GM12878 (cell line): ENCODE measurements at regions not wholly inside any gene's neighbourhood (a gene's known extent, or its start where the extent isn't known, plus 50 kb on each side); places are given as distances from the start of the nearest gene placed in this dataset.

Experiments used
- BCL3 ChIP-seq: IDR thresholded peaks from 2 replicates; pipeline ENCODE4 v1.6.1; 2011; ENCODE audit warnings: borderline replicate concordance, low read depth, mild to moderate bottlenecking, moderate library complexity, low read length; ENCODE audit not compliant: insufficient read depth, poor library complexity, severe bottlenecking
- CBFB ChIP-seq: IDR thresholded peaks from 2 replicates; pipeline ENCODE4 v1.6.1; 2016; ENCODE audit warnings: antibody characterized with exemption, low read depth
- CBX3 ChIP-seq: fragments of 200-600 bp; sonication (generic); IDR thresholded peaks from 2 replicates; pipeline ENCODE4 v1.6.1; 2016; ENCODE audit warnings: low read depth, borderline replicate concordance
- CBX5 ChIP-seq: sonication (generic); IDR thresholded peaks from 2 replicates; pipeline ENCODE4 v1.6.1; 2016; ENCODE audit warnings: low read depth, moderate library complexity, mild to moderate bottlenecking, inconsistent platforms
- CHD2 ChIP-seq: IDR thresholded peaks from 2 replicates; pipeline ENCODE4 v1.6.1; 2011; ENCODE audit warnings: low read depth, low read length, improper control_type of control experiment, borderline replicate concordance
- CHD4 ChIP-seq: fragments of 200-600 bp; sonication (generic); IDR thresholded peaks from 2 replicates; pipeline ENCODE4 v1.6.1; 2016; ENCODE audit warnings: mild to moderate bottlenecking
- CREM ChIP-seq: IDR thresholded peaks from 2 replicates; pipeline ENCODE4 v1.6.1; 2014; ENCODE audit warnings: antibody characterized with exemption, low read depth
- FOXM1 ChIP-seq: IDR thresholded peaks from 2 replicates; pipeline ENCODE4 v1.6.1; 2012; ENCODE audit warnings: low read depth, mild to moderate bottlenecking, inconsistent platforms, low read length, moderate library complexity
- IKZF2 ChIP-seq, 2 experiments: fragments of 450-650 bp; IDR thresholded peaks; 2 replicates each; pipeline ENCODE4 v1.6.1; 2017; ENCODE audit warnings: mild to moderate bottlenecking in 2 of 2, moderate library complexity in 2 of 2
- MEF2A ChIP-seq: IDR thresholded peaks from 2 replicates; pipeline ENCODE4 v1.6.1; 2011; ENCODE audit warnings: low read depth, mild to moderate bottlenecking, low read length, moderate library complexity; ENCODE audit not compliant: insufficient read depth
- MTA2 ChIP-seq: fragments of 450-650 bp; IDR thresholded peaks from 2 replicates; pipeline ENCODE4 v1.6.1; 2016; ENCODE audit warnings: low read depth, mild to moderate bottlenecking, moderate library complexity
- NR2F1 ChIP-seq: fragments of 450-650 bp; conservative IDR thresholded peaks from 2 replicates; pipeline ENCODE4 v1.6.1; 2017; ENCODE audit warnings: mild to moderate bottlenecking
- POLR2AphosphoS5 ChIP-seq: IDR thresholded peaks from 2 replicates; pipeline ENCODE4 v1.6.1; 2011; ENCODE audit warnings: mild to moderate bottlenecking, low read length, inconsistent platforms
- POU2F2 ChIP-seq: IDR thresholded peaks from 3 replicates; pipeline ENCODE4 v1.6.1; 2011; ENCODE audit warnings: low read depth, mild to moderate bottlenecking, low read length, borderline replicate concordance
- RCOR1 ChIP-seq: conservative IDR thresholded peaks from 2 replicates; pipeline ENCODE4 v1.6.1; 2012; ENCODE audit warnings: low read depth, low read length, improper control_type of control experiment
- RELB ChIP-seq: fragments of 450-650 bp; IDR thresholded peaks from 2 replicates; pipeline ENCODE4 v1.6.1; 2017; ENCODE audit warnings: low read depth, mild to moderate bottlenecking, moderate library complexity
- SPI1 ChIP-seq: IDR thresholded peaks from 2 replicates; pipeline ENCODE4 v1.6.1; 2011; ENCODE audit warnings: low read depth, mild to moderate bottlenecking, low read length, moderate library complexity, borderline replicate concordance; ENCODE audit not compliant: insufficient read depth
- TBL1XR1 ChIP-seq: IDR thresholded peaks from 2 replicates; pipeline ENCODE4 v1.6.1; 2012; ENCODE audit warnings: low read depth, low read length, improper control_type of control experiment
- ZBED1 ChIP-seq: IDR thresholded peaks from 2 replicates; pipeline ENCODE4 v1.6.1; 2016; ENCODE audit warnings: borderline replicate concordance
- ZBTB40 ChIP-seq: fragments of 450-650 bp; IDR thresholded peaks from 2 replicates; pipeline ENCODE4 v1.6.1; 2016; ENCODE audit warnings: mild to moderate bottlenecking, moderate library complexity, borderline replicate concordance
- ZNF217 ChIP-seq: fragments of 450-650 bp; IDR thresholded peaks from 2 replicates; pipeline ENCODE4 v1.6.1; 2017; ENCODE audit warnings: antibody characterized with exemption, mild to moderate bottlenecking
- ZNF622 ChIP-seq: fragments of 450-650 bp; IDR thresholded peaks from 2 replicates; pipeline ENCODE4 v1.6.1; 2017; ENCODE audit warnings: mild to moderate bottlenecking, inconsistent platforms
- TF ChIP-seq, protein P1 (sequence below): IDR thresholded peaks from 2 replicates; pipeline ENCODE4 v1.6.1; 2012; ENCODE audit warnings: low read depth, low read length, improper control_type of control experiment

GRCh38 chr3:117017135-117017894 is 307.7 kb downstream of the TUSC7 start (continued):
- peak; percentile 52; the same call in 1 of the 2 replicates for TF ChIP-seq NR2F1
- no peak for TF ChIP-seq TBL1XR1
- TF ChIP-seq RELB, result 0 out of 2 replicates have a peak, but pooled peaks have one; percentile 64
- TF ChIP-seq POLR2AphosphoS5, result no peak
- TF ChIP-seq CBFB, result peak; percentile 29; the same call in 1 of the 2 replicates
- no peak for TF ChIP-seq CBX5
- no peak for TF ChIP-seq ZNF622
- TF ChIP-seq MTA2, result peak; percentile 51; the same call in 1 of the 2 replicates
- TF ChIP-seq CREM, result peak; percentile 34; the same call in 1 of the 2 replicates
- no peak for TF ChIP-seq ZBED1
- TF ChIP-seq BCL3, result no peak
- peak; percentile 22 to 52; a peak in 2 of 4 replicates for TF ChIP-seq IKZF2 (IDR thresholded peaks at IDR 0.05)
- no peak for TF ChIP-seq CHD4
- no peak for TF ChIP-seq SPI1
- TF ChIP-seq CHD2, result no peak
- TF ChIP-seq RCOR1, result no peak
- no peak for TF ChIP-seq ZBTB40
- TF ChIP-seq MEF2A, result 0 out of 2 replicates have a peak, but pooled peaks have one; percentile 37
- peak; percentile 68; the same call in 1 of the 2 replicates for TF ChIP-seq FOXM1
- TF ChIP-seq, protein P1, sequence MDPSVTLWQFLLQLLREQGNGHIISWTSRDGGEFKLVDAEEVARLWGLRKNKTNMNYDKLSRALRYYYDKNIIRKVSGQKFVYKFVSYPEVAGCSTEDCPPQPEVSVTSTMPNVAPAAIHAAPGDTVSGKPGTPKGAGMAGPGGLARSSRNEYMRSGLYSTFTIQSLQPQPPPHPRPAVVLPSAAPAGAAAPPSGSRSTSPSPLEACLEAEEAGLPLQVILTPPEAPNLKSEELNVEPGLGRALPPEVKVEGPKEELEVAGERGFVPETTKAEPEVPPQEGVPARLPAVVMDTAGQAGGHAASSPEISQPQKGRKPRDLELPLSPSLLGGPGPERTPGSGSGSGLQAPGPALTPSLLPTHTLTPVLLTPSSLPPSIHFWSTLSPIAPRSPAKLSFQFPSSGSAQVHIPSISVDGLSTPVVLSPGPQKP, result no peak
- no peak for TF ChIP-seq CBX3
- 0 out of 2 replicates have a peak, but pooled peaks have one; percentile 51 for TF ChIP-seq ZNF217
- TF ChIP-seq POU2F2, result no peak
